K562 (cell line): ENCODE measurements at regions not wholly inside any gene's neighbourhood (a gene's known extent, or its start where the extent isn't known, plus 50 kb on each side); places are given as distances from the start of the nearest gene placed in this dataset.

Source experiments
- E2F6 ChIP-seq, 2 experiments: IDR thresholded peaks; 2 replicates each; pipeline ENCODE4 v1.6.1; 2011; ENCODE audit warnings: borderline replicate concordance in 1 of 2, control low read depth in 1 of 2, low read depth in 1 of 2, low read length in 1 of 2, mild to moderate bottlenecking in 1 of 2, mixed read lengths in 1 of 2, moderate library complexity in 1 of 2; ENCODE audit not compliant: insufficient read depth in 1 of 2, insufficient read length in 1 of 2, poor library complexity in 1 of 2, severe bottlenecking in 1 of 2; ENCODE audit errors: extremely low read depth in 1 of 2
- E4F1 ChIP-seq: fragments of 250-450 bp; sonication (Bioruptor Pico); IDR thresholded peaks from 2 replicates; pipeline ENCODE4 v1.5.0; 2021; ENCODE audit warnings: mild to moderate bottlenecking, borderline replicate concordance
- HDAC6 ChIP-seq: IDR thresholded peaks from 2 replicates; pipeline ENCODE4 v1.6.1; 2012; ENCODE audit warnings: low read depth, mild to moderate bottlenecking, control low read depth, inconsistent platforms, low read length, moderate library complexity
- HMGXB4 ChIP-seq: sonication (generic); formaldehyde crosslinking; IDR thresholded peaks from 2 replicates; pipeline ENCODE4 v1.8.1; 2023; ENCODE audit warnings: mild to moderate bottlenecking, missing genetic modification reagents
- KHSRP ChIP-seq: fragments of 450-650 bp; IDR thresholded peaks from 2 replicates; pipeline ENCODE4 v1.6.1; 2017
- NFIC ChIP-seq: fragments of 450-650 bp; IDR thresholded peaks from 2 replicates; pipeline ENCODE4 v1.6.1; 2017; ENCODE audit warnings: mild to moderate bottlenecking, inconsistent platforms
- PHB2 ChIP-seq: fragments of 450-650 bp; IDR thresholded peaks from 2 replicates; pipeline ENCODE4 v1.6.1; 2017; ENCODE audit warnings: low read depth
- RERE ChIP-seq: sonication (generic); formaldehyde crosslinking; IDR thresholded peaks from 2 replicates; pipeline ENCODE4 v1.8.0; 2023; ENCODE audit warnings: missing genetic modification reagents, mild to moderate bottlenecking, borderline replicate concordance
- SIRT6 ChIP-seq: IDR thresholded peaks from one replicate; pipeline ENCODE4 v1.6.1; 2012; ENCODE audit warnings: low read depth, mild to moderate bottlenecking, control low read depth, inconsistent platforms, low read length, moderate library complexity
- STAG1 ChIP-seq: sonication (generic); formaldehyde crosslinking; IDR thresholded peaks from 2 replicates; pipeline ENCODE4 v1.5.0; 2020; ENCODE audit warnings: missing genetic modification reagents, borderline replicate concordance
- TAF15 ChIP-seq: fragments of 200-400 bp; formaldehyde crosslinking; IDR thresholded peaks from 2 replicates; pipeline ENCODE4 v1.6.1; 2017; ENCODE audit warnings: mild to moderate bottlenecking, low read depth, low read length, moderate library complexity
- ZC3H11A ChIP-seq: IDR thresholded peaks from 2 replicates; pipeline ENCODE4 v1.6.1; 2012; ENCODE audit warnings: low read depth, low read length, improper control_type of control experiment
- ZNF121 ChIP-seq: sonication (generic); formaldehyde crosslinking; conservative IDR thresholded peaks from 2 replicates; pipeline ENCODE4 v1.8.0; 2022; ENCODE audit warnings: missing genetic modification reagents
- ZNF282 ChIP-seq: sonication (generic); formaldehyde crosslinking; IDR thresholded peaks from 2 replicates; pipeline ENCODE4 v1.8.1; 2023; ENCODE audit warnings: missing genetic modification reagents
- ZNF354B ChIP-seq: fragments of 250-450 bp; sonication (Bioruptor Pico); IDR thresholded peaks from 2 replicates; pipeline ENCODE4 v1.4.0; 2020
- TF ChIP-seq, protein P1 (sequence below): sonication (generic); formaldehyde crosslinking; IDR thresholded peaks from 2 replicates; pipeline ENCODE4 v1.8.0; 2022; ENCODE audit warnings: mild to moderate bottlenecking, missing genetic modification reagents, borderline replicate concordance

- TF ChIP-seq HMGXB4, result peak; percentile 14; the same call in 1 of the 2 replicates
- no peak for TF ChIP-seq ZNF282 (CRISPR knock-in tag)
- TF ChIP-seq, protein P1, sequence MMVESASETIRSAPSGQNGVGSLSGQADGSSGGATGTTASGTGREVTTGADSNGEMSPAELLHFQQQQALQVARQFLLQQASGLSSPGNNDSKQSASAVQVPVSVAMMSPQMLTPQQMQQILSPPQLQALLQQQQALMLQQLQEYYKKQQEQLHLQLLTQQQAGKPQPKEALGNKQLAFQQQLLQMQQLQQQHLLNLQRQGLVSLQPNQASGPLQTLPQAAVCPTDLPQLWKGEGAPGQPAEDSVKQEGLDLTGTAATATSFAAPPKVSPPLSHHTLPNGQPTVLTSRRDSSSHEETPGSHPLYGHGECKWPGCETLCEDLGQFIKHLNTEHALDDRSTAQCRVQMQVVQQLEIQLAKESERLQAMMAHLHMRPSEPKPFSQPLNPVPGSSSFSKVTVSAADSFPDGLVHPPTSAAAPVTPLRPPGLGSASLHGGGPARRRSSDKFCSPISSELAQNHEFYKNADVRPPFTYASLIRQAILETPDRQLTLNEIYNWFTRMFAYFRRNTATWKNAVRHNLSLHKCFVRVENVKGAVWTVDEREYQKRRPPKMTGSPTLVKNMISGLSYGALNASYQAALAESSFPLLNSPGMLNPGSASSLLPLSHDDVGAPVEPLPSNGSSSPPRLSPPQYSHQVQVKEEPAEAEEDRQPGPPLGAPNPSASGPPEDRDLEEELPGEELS, result no peak
- TF ChIP-seq HDAC6, result no peak
- no peak for TF ChIP-seq SIRT6
- TF ChIP-seq TAF15, result no peak
- TF ChIP-seq E4F1 (CRISPR knock-in tag), result no peak
- no peak for TF ChIP-seq PHB2
- no peak for TF ChIP-seq KHSRP
- TF ChIP-seq STAG1 (CRISPR knock-in tag), result no peak
- no peak for TF ChIP-seq NFIC
- TF ChIP-seq ZNF121 (CRISPR knock-in tag), result no peak
- 0 out of 2 replicates have a peak, but pooled peaks have one; percentile 56 for TF ChIP-seq RERE
- no peak for TF ChIP-seq ZC3H11A
- no peak for TF ChIP-seq E2F6 (IDR thresholded peaks at IDR 0.05; ENCODE audit: borderline replicate concordance in 1 of 2, extremely low read depth in 1 of 2, insufficient read depth in 1 of 2, insufficient read length in 1 of 2, low read depth in 1 of 2, low read length in 1 of 2, poor library complexity in 1 of 2, severe bottlenecking in 1 of 2)
- TF ChIP-seq ZNF354B (CRISPR knock-in tag), result no peak
Measured at GRCh38 chr22:22834783-22835182, 52.8 kb upstream of the IGLL5 start (continued).
